HG03432 (cell line): ENCODE measurements at regions not wholly inside any gene's neighbourhood (a gene's known extent, or its start where the extent isn't known, plus 50 kb on each side); places are given as distances from the start of the nearest gene placed in this dataset.

Experiments used
- ATAC-seq: cut with Tn5 transposase; IDR thresholded peaks from one replicate; pipeline ENCODE4 v1.9.1; 2021; ENCODE audit warnings: mild to moderate bottlenecking, moderate library complexity; ENCODE audit not compliant: unreplicated experiment

DNA sequence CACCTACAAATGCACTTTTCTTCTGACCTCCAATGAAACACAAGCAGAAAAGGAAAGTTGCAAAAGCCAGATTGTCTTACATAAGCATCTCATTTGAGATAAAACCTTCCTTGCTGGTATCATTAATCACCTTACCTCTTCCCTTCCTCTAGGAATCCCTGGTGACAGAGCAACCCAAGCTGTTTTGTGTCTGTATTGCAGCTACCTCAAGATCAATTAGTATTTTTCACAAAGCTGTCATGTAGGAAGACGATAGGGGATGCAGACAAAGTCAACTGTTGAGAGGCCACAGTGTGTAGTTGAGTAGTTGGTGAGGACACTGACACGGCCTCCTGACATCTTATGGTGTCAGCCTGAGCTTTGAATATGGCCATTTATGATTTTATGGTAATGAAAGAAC is 339.1 kb upstream of the SLC10A2 start:
- no peak for ATAC-seq

DNA sequence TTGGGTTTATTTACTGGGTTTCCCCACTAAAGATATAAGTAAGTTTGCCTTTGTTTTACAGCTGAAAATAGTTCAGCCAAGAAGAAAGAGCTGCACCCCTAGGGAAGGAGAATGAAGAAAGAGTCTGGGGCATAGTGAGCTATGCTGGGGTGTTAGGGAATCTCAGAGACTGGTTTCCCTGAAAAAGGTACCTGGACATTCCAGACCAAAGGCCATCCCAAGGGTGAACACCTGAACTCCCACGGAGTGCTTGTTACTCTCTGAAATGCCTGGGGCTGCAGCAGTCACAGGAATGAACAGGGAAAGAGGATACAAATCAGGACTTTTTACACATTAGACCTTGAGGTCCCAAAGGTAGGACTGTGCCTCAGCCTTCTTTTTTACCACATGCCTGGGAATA is 337.6 kb upstream of the SLC10A2 start:
- ATAC-seq = no peak

DNA sequence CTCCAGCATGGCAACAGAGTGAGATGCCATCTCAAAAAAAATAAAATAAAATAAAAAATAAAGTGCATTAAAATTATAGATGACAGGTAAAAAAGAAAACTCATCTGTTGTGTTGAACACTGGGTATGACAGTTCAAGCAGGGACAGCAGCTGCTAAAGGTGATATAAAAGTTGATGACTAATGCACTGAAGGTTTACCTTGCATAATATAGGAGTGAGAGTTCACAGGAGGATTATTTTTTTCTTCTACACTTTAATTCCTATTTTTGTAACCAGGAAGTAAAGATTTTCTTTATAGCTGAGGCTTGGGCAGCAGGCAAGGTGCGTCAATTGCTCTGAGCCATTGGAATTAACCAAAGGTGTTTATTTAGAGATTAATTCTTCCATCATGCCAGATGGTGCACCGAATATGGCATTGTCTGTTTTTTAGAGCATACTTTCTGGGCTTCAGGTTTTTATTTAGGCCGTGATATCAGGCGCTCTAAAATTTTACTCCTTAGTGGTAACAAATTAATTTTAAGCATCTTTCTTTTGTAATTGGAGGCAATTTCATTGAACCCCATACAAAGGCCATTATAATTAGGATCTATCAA is 337.0 kb upstream of the SLC10A2 start:
- no peak for ATAC-seq

DNA sequence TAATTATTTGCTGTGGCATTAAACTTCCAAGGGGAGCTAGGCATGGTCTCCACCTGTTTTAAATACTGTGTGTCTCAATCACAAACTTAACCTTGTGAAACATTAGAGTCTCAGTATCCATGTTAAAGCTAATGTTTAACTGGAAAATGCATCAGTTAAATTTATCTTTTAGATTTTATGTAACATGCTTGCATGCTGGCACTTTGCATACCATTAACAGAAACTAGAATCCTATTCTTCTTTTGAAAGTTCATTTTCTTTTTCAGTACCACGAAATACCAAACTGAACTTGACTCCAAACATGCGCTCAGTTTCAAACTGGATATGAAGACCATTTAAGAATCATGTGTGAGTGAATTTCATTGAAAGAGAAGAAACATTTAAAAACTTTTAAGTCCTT is 328.9 kb upstream of the SLC10A2 start:
- no peak for ATAC-seq

DNA sequence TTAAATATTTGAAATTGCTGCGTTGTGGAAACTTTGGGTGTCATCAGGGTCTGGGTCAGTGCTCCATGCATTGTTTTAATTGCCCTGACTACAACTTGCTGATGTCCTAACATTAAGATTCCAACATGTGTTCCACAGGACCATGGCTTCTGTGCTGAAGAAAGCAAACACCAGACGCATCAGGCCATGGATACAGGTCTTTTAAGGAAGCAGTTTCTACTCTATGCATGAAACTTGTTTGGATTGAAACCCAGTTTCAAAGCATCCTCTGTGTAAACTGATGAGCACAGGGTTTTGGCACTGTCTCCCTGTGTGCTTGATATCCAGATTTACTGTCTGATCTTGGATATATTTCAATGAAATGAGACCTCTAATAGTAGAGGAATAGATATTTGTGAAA is 328.4 kb upstream of the SLC10A2 start:
- no peak for ATAC-seq

DNA sequence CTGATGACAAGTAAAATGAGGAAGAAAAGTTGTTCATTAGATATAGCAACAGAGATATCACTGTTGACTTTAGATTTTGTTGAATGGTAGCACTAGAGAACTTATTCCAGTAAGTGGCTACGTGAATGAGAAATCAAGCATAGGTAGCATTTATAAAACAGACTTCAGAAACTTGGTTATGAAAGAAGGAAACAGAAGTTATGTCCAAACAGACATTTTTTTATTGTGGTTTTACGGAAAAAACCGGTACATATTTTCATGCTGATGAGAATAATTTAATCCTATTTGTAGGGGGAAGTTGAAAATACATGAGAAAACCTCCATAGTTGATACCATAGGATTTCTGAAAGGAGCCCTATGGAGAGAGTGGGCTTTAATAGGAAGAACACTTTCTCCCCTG is 325.7 kb upstream of the SLC10A2 start:
- no peak for ATAC-seq

DNA sequence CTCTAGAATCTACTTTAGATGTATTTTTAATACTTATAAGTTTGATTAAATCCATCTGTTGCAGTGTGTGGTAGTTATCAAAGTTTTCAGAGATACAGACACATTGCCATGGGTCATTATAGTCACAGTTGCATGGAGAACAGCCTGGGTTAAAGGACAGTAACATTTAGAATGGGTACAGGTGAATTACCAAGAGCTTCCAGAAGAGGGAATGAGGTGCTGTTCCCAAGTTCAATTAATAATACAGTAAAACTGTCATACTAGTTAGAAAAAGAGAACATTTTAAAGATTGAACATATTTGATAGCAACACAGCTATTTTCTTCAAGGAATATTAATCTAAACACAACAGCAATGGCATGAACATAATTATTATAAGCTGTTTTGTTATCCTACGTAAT is 322.6 kb upstream of the SLC10A2 start:
- ATAC-seq = no peak

DNA sequence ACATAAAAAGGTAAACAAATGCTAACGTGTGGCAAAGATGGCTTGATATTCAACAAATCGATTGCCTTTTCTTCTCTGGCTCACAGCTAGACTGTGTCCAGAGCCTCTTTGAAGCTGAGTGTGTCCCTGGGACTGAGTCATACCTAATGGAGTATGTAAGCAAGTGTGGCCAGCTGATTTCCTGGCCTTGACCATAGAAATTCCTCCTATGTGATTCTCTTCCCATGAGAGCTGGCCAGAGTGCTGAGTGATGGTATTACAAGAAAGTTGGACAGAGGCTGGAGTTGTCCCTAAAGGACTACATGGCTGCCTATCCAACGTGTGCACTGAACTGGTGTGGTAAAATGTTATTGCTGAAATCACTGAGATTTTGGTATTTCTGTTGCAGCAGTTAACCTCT is 320.1 kb upstream of the SLC10A2 start:
- no peak for ATAC-seq

DNA sequence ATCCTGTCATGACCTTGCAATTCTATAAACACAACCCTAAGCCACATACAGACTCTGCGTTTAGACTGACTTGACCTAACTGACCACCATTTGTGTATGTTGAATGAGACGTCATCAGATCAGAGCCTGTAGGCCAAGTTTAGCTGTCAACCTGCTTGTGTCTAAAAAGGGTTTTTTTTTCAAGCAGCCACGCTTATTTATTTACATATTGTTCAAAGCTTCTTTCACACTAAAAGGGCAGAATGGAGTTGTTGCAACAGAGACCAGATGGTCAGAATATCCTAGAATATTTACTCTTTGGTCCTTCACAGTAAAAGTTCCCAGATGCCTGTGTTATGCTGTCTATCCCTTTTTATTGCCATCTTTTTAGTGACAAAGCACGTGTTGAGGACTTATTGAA is 307.7 kb upstream of the SLC10A2 start:
- no peak for ATAC-seq

DNA sequence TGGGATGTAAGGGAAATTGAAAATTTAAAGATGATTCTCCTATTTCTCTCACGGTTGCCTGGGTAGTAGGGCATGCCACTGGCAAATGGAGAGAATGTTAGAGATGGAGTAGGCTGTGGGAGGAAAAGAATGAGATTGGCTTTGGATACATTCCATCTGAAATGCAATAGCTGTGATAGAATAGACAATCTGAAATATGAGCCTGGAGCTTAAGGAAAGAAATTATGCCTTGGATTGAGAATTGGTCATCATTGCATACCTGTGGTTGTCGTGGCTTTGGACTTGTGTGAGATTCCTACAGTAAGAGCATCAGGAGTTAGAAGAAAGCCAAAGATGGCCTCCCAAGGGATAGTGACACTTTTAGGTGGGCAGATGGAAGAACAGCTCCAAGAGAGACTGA is 305.1 kb upstream of the SLC10A2 start:
- no peak for ATAC-seq

DNA sequence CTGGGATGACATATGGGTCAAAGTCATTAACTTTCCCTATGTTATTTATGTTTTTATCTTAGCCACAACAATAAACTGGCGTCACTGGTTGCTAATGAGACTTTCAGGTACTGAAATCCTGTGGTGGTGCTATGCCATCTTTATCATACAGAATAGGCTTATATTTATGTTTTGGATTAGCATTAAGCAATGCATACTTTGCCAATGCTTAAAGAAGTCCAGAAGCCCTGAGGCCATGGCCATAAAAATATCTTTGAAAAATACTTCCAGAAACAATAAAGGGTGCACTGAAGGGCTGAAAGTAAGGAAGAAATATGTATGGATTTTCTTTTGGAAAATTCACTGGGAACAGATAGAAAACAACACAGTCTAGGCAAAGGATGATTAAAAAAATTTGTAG is 304.6 kb upstream of the SLC10A2 start:
- no peak for ATAC-seq

DNA sequence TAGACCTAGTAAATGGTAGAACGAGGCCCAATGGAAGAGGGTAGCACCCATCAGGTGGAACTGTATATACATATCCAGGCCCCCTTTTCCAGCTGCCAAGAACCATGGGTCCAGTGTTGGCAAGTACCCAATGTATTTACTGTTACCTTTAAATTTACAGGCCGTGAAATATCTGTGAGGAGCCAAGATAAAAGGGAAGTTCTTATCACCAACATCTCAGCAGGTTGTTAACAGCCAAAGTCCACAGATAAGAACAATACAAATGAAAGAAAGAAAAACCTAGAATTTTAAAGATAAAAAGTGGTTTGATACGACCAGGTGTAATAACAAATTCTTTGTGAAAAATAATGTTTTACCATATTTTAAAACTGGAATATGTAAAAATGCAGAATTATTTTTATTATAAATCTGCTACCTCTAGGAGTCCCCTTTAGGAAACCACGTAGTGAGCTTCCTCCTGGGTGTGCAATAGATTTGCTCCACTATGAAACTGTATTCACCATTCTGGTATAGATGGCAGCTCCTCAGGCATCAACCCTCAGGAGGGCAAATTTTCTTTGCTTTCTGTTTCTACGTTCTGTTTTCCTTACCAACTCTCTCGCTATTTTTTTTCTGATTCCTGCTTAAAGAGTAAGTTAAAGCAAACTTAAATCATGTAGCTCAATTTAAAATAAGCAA is 292.2 kb upstream of the SLC10A2 start:
- no peak for ATAC-seq

DNA sequence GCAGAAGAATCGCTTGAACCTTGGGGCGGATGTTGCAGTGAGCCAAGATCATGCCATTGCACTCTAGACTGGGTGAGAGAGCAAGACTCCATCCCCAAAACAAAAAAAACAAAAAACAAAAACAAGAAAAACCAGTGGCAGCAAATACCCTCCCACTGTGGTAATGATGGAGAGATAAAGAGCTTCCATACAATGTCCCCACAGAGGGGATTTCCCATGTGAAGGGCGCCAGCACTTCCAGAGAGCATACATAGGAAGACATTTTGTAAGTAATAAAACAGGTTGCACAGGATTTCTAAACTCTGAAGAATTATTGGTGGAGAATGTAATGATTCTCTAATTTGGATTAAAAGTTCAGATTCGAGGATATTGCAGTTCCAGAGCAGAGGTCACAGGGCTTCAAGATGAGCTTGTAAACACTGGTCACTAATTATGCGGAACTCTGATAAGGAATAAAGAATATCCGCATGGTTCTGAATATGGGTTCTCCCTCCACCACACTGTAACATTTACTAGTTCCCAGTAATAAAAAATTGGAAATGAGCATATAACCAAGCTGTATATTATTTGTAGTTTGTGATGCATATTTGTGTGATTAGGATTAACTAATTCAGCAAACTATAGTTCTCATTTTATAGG is 290.1 kb upstream of the SLC10A2 start:
- ATAC-seq = no peak

DNA sequence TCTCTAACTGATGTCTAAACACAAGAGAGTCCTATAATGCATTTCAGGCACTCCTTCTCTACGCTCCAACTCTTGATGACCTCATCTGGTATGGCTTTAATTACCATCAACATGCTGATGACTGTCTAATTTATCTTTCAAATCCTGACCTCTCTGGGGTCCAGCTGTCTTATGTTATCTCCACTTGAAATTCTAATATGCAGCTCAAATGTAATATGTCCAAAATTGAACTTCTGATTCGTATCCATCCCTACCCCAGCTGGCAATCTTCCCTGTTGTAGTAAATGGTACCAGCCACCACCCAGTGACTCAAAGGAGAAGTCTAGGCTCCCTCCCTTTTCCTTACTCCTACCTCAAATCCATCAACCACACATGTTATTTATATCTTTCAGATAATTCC is 288.0 kb upstream of the SLC10A2 start:
- ATAC-seq = no peak

DNA sequence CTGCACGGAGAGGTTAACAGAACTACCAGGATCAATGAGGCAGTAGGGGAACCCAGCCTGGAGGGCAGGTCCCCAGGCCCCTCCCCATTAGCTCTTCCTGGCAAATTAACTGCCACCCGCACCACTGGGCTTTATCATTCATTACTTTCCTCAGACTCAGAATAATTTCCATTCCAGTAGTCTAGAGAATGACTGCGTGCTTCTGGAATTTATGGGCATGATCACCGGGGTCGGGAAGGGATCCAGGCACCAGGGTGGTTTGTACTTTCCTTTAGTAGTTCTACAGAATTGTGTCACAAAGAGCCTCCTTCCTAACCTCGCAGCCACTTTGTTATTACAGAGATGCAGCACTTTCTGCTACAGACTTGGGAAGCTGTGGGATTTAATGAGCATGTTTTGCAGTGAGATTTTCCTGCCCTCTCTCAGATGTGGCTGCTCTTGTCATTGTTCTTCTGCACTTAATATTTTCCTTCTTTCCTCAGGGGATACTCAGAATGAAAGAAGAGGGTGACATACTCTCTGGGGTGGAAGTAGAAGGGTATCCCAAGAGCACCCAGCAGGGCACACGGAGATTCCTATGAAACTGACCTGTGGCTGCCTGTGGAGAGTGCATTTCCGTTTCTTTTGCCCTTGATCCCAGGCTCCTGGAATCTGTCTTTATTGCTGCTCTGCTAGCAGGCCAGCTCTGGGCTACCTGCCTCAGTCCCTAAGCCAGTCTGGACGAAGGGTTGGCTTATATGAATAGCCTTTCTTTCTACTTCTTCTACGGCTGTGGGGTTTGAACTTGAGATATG is 285.0 kb upstream of the SLC10A2 start:
- ATAC-seq = no peak

DNA sequence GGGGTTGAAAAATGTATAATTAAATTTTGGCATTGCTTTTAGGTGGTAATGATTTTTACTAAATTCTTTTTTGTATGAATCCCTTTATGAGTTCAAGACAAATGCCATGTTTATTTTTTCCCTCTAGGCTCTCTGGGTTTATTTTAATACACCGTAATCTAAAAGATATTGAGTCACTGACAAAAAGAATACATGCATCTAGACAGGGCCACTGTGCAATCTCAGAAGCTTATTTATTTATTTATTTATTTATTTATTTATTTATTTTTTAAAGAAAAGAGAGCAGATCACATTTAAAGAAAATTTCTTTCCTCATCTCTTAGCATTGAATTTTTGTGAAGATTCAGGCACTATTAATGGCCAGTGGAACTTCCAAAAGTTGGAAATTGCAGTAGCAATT is 283.9 kb upstream of the SLC10A2 start:
- no peak for ATAC-seq

DNA sequence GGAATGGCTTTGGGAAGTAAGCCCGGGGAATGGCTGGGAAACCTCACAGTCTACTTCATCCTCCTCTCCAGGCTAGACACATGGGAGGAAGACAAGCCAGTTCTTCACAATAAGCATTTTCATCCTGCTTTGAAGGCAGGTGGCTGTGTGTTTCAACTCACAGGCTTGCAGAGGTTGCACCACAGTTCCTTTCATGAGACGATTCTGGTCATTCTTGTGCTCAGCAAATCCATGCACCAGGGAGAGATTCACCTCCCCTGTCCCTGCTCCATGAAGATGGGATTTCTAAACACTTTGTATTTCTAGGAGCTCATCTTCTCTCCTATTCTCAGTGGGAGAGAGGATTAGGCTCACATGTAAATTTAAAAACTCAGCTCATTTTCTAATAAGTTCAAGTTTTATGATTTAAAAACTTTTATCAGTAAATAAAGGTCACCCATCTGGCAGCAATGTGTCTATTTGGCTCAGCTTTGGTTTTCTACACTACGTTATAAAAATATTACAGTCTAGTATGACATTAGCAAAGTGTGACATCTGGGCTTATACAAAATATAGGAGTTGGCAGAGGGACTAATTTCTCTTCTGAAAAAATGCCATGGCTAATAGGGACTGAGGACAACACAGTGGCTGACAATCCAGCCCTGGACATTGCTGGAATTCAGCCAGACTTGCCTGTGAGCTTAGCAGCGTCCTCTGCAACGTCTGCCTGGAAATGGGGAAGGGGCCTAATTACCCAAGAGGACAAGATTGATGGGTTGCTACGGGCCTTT is 283.2 kb upstream of the SLC10A2 start:
- ATAC-seq = no peak

DNA sequence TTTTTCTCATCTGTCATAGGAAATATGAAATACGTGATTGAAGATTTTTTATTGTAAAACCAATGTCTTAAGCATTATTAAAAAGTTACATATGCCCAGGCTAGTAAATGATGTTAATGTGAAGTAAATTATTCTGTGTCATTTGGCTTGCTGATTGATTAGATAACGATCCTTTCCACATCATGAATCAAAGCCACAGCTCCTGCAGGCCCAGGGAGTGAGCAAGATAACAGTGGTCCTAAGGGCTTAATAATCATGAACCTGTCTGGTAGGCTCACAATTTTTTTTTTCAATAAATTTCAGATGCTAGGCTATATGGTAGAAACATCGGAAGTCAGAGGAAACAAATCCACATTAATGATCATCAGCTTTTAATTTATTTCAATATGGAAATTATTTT is 269.0 kb upstream of the SLC10A2 start:
- no peak for ATAC-seq

DNA sequence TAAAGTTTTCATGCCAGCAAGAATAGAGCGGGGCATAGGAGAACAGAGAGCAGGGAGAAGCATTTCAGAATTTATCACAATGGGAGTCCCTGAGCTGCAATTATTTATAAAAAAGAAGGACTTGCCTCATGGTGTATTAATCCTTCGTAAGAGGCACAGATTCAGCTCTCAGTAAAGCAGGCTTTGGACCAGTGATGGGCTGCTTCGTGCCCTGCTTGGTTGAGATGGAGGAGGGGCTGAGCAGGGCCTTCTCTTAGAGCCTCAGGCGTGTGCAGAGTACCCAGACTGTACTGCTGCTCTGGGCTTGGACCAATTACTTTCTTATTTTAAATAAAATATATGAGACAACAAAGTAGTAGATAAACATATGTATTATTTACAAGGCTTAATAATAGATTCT is 265.7 kb upstream of the SLC10A2 start:
- no peak for ATAC-seq

DNA sequence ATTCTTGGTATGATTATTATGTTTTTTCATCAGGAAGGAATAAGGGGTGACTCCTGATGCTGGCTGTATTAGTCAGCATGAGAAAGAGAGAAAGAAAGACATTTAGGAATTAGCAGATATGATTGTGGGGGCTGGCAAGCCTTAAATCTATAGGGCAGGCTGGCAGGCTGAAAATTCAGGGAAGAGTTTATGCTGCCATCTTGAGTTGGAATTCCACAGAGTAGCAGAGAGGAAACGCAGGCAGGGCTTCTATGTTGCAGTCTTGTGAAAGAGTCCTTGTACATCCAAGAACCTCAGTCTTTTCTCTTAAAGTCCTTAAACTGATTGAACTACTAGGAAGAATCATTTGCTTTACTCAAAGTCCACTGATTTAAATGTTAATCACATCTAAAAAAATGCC is 262.7 kb upstream of the SLC10A2 start:
- ATAC-seq = no peak

DNA sequence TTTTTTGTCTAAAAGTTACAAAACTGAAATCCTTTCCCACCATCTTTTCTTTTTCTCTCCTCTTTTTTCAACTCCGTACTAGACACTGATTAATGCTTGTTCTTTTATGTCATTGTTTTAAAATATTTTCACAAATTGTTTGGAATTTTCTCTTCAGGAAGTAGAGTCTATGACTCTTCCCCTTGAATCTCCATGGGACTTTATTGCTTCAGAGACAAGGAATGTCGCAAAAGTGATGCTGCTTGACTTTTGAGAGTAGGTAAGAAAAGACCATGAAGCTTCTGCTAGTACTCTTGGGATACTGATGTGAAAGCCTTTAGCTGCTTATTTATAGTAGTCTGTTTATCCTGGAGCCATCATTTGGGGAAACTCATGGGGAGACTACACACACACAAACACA is 260.1 kb upstream of the SLC10A2 start:
- no peak for ATAC-seq
